OCI-LY1 (cell line): ENCODE measurements at regions not wholly inside any gene's neighbourhood (a gene's known extent, or its start where the extent isn't known, plus 50 kb on each side); places are given as distances from the start of the nearest gene placed in this dataset.

Source experiments
- CTCF ChIP-seq: fragments of 200-600 bp; sonication (generic), shearing (Covaris generic); IDR thresholded peaks from 2 replicates; pipeline ENCODE4 v1.5.1; 2017; ENCODE audit warnings: mild to moderate bottlenecking, antibody characterized with exemption, low read length, moderate library complexity, mixed read lengths
- EZH2 ChIP-seq: fragments of 200-600 bp; sonication (generic), shearing (Covaris generic); IDR thresholded peaks from 2 replicates; pipeline ENCODE4 v1.8.0; 2017; ENCODE audit warnings: borderline replicate concordance, mixed run types, mild to moderate bottlenecking, antibody characterized with exemption, low read length, moderate library complexity, mixed read lengths

GRCh38 chr3:116897382-116897781, 187.8 kb downstream of the TUSC7 start:
- TF ChIP-seq CTCF: no peak
- no peak for TF ChIP-seq EZH2
